ENCODE measurements at regions not wholly inside any gene's neighbourhood (a gene's known extent, or its start where the extent isn't known, plus 50 kb on each side); places are given as distances from the start of the nearest gene placed in this dataset.

DNA sequence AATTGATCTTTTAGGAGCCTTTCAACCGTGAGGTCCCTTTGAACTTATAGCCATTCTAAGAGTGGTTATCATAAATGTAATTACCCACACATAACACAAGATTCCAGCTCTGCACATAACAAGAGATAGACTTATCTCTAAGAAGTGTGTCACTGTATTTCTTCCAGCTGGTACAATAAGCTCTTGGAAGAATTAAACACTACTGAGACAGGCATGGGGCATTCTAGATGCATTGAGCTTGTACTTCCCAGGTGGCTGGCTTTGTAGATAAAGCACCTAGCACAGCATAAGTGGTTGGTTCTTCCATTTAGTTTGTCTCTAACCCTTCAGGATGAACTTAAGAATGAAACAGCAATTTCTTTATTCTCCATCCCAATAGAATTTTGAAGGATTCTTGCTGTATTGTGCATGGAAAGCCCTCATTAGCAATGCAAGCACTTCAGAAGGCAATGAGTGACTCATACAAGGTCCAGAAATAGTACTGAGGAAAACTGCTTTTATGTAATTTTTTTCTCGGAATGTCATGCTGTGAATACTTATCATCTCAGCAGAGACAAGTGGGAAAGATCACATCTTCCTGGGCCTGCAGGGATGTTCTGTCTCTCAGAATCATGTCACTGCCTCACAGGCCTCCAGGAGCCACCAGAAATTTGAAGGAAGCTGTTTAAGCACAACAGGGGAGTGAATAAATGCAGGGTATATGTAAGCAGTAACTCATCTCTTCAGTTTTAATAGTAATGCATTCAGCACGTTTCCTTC, 91.1 kb upstream of the CD180 start:
- FAIRE-seq (peak; percentile 58), DNase-seq (ENCODE audit: low read depth) (peak; percentile 88)
- no peaks in the 10 kb centered on the region for H3K36me3 Mint-ChIP-seq (ENCODE audit: low read depth, unreplicated experiment)
- H3K79me2 ChIP-seq (ENCODE audit: insufficient read depth, low read length), result no peaks in the 10 kb centered on the region
- peaks cover 10% of the 10 kb centered on the region for H3K4me1 ChIP-seq (ENCODE audit: insufficient read depth, low read length)
- no peak overlapping the region for H3K9ac ChIP-seq (ENCODE audit: low read length)
- no peaks in the 10 kb centered on the region for H4K20me1 ChIP-seq (ENCODE audit: insufficient read depth, low read length)
- H2AFZ ChIP-seq (ENCODE audit: low read depth, low read length), result no peak overlapping the region
- peaks cover 19% of the 10 kb centered on the region for H3K4me1 Mint-ChIP-seq (ENCODE audit: low read depth, unreplicated experiment)
- no peak overlapping the region for H3K27ac Mint-ChIP-seq (ENCODE audit: unreplicated experiment)
- H3K36me3 ChIP-seq (ENCODE audit: insufficient read depth, low read length), result no peaks in the 10 kb centered on the region
- H3K27ac ChIP-seq (ENCODE audit: low read depth, low read length), result no peak overlapping the region
- no peak overlapping the region for H3K4me3 Mint-ChIP-seq (ENCODE audit: unreplicated experiment)
- TF ChIP-seq, protein P1, sequence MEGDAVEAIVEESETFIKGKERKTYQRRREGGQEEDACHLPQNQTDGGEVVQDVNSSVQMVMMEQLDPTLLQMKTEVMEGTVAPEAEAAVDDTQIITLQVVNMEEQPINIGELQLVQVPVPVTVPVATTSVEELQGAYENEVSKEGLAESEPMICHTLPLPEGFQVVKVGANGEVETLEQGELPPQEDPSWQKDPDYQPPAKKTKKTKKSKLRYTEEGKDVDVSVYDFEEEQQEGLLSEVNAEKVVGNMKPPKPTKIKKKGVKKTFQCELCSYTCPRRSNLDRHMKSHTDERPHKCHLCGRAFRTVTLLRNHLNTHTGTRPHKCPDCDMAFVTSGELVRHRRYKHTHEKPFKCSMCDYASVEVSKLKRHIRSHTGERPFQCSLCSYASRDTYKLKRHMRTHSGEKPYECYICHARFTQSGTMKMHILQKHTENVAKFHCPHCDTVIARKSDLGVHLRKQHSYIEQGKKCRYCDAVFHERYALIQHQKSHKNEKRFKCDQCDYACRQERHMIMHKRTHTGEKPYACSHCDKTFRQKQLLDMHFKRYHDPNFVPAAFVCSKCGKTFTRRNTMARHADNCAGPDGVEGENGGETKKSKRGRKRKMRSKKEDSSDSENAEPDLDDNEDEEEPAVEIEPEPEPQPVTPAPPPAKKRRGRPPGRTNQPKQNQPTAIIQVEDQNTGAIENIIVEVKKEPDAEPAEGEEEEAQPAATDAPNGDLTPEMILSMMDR (IDR thresholded peaks at IDR 0.05; ENCODE audit: insufficient read depth, low read depth, low read length), result no peak
- no peak for TF ChIP-seq EZH2 (IDR thresholded peaks at IDR 0.05; ENCODE audit: insufficient read depth, low read length)
- peak overlapping the region; percentile 26 for H3K4me2 ChIP-seq (ENCODE audit: low read length)
- H3K9me3 ChIP-seq (ENCODE audit: insufficient read depth, low read depth, low read length), result no peaks in the 10 kb centered on the region
- H3K27me3 Mint-ChIP-seq (ENCODE audit: low read depth, unreplicated experiment), result no peaks in the 10 kb centered on the region
- no peak overlapping the region for H3K4me3 ChIP-seq (ENCODE audit: insufficient read depth, low read depth, low read length)
- no peaks in the 10 kb centered on the region for H3K27me3 ChIP-seq (ENCODE audit: insufficient read depth, low read length)
- peaks cover 2% of the 10 kb centered on the region for H3K9me3 Mint-ChIP-seq (ENCODE audit: unreplicated experiment)

DNA sequence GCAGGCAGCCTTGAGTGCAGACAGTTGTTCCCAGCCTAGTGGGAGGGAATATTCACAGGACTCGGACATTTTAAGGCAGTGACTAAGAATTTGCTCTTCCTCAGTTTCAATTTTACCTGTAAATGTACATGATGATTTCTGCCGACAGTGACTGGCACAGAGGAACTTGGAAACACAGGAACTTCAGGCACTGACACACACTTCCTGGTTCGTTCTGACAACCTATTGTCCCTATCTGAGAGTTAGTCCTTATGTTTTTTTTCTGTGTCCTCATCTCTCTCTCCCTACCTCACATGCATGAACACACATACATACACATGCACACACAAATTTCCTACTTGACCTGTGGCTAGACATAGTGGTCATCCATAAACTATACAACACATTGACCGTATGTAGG, 89.4 kb upstream of the CD180 start:
- Mint-ChIP-seq H3K27ac (ENCODE audit: unreplicated experiment) (no peak overlapping the region), H3K9me3 (ENCODE audit: unreplicated experiment) (peaks cover 2% of the 10 kb centered on the region), H3K4me3 (ENCODE audit: unreplicated experiment) (no peak overlapping the region), H3K27me3 (ENCODE audit: low read depth, unreplicated experiment) (no peaks in the 10 kb centered on the region), H3K36me3 (ENCODE audit: low read depth, unreplicated experiment) (no peaks in the 10 kb centered on the region), H3K4me1 (ENCODE audit: low read depth, unreplicated experiment) (peaks cover 19% of the 10 kb centered on the region)
- no peak overlapping the region for H2AFZ ChIP-seq (ENCODE audit: low read depth, low read length)
- H3K27me3 ChIP-seq (ENCODE audit: insufficient read depth, low read length), result no peaks in the 10 kb centered on the region
- H3K9ac ChIP-seq (ENCODE audit: low read length), result no peak overlapping the region
- no peaks in the 10 kb centered on the region for H3K36me3 ChIP-seq (ENCODE audit: insufficient read depth, low read length)
- no peaks in the 10 kb centered on the region for H3K79me2 ChIP-seq (ENCODE audit: insufficient read depth, low read length)
- DNase-seq (ENCODE audit: low read depth), result no peak
- no peak overlapping the region for H3K4me2 ChIP-seq (ENCODE audit: low read length)
- H4K20me1 ChIP-seq (ENCODE audit: insufficient read depth, low read length), result no peaks in the 10 kb centered on the region
- no peak overlapping the region for H3K27ac ChIP-seq (ENCODE audit: low read depth, low read length)
- no peak overlapping the region for H3K4me3 ChIP-seq (ENCODE audit: insufficient read depth, low read depth, low read length)
- no peak for TF ChIP-seq EZH2 (IDR thresholded peaks at IDR 0.05; ENCODE audit: insufficient read depth, low read length)
- TF ChIP-seq, protein P1 (IDR thresholded peaks at IDR 0.05; ENCODE audit: insufficient read depth, low read depth, low read length), result no peak
- no peaks in the 10 kb centered on the region for H3K9me3 ChIP-seq (ENCODE audit: insufficient read depth, low read depth, low read length)
- peaks cover 10% of the 10 kb centered on the region for H3K4me1 ChIP-seq (ENCODE audit: insufficient read depth, low read length)
- no peak for FAIRE-seq

DNA sequence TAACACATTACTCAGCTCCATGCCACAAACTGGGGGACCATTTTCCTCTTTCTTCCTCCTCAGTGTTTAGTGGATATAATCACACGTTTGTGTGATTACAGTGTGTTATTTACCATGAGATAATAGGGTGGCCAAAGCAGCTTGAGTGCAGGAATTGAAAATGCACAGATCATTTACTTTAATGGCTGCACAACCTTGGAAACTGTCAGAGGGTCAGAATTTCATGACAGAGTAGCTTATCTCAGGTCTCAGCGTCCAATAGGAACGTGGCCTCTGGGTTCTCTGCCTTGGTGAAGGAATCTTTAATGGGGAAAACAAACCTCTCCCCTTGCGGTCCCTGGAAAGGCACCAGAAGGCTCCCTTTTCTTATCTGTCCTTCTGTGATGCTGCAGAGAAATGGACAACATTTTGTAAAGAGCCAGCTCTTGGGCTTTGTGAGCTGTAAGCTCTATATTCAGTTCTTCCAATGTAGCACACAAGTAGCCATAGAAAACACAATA, 87.4 kb upstream of the CD180 start:
- Histone ChIP-seq H3K9ac (ENCODE audit: low read length) (no peak overlapping the region), H3K4me2 (ENCODE audit: low read length) (no peak overlapping the region), H4K20me1 (ENCODE audit: insufficient read depth, low read length) (no peaks in the 10 kb centered on the region), H3K4me1 (ENCODE audit: insufficient read depth, low read length) (peaks cover 10% of the 10 kb centered on the region), H3K79me2 (ENCODE audit: insufficient read depth, low read length) (no peaks in the 10 kb centered on the region), H3K4me3 (ENCODE audit: insufficient read depth, low read depth, low read length) (no peak overlapping the region), H3K9me3 (ENCODE audit: insufficient read depth, low read depth, low read length) (peaks cover 2% of the 10 kb centered on the region), H3K27ac (ENCODE audit: low read depth, low read length) (no peak overlapping the region), H3K27me3 (ENCODE audit: insufficient read depth, low read length) (no peaks in the 10 kb centered on the region), H3K36me3 (ENCODE audit: insufficient read depth, low read length) (no peaks in the 10 kb centered on the region), H2AFZ (ENCODE audit: low read depth, low read length) (peak overlapping the region; percentile 24)
- FAIRE-seq, result no peak
- H3K4me3 Mint-ChIP-seq (ENCODE audit: unreplicated experiment), result no peak overlapping the region
- H3K4me1 Mint-ChIP-seq (ENCODE audit: low read depth, unreplicated experiment), result peaks cover 19% of the 10 kb centered on the region
- peaks cover 11% of the 10 kb centered on the region for H3K9me3 Mint-ChIP-seq (ENCODE audit: unreplicated experiment)
- no peaks in the 10 kb centered on the region for H3K36me3 Mint-ChIP-seq (ENCODE audit: low read depth, unreplicated experiment)
- H3K27ac Mint-ChIP-seq (ENCODE audit: unreplicated experiment), result no peak overlapping the region
- no peaks in the 10 kb centered on the region for H3K27me3 Mint-ChIP-seq (ENCODE audit: low read depth, unreplicated experiment)
- TF ChIP-seq, protein P1 (IDR thresholded peaks at IDR 0.05; ENCODE audit: insufficient read depth, low read depth, low read length), result no peak
- TF ChIP-seq EZH2 (IDR thresholded peaks at IDR 0.05; ENCODE audit: insufficient read depth, low read length), result no peak
- DNase-seq (ENCODE audit: low read depth), result no peak

All from astrocyte (in vitro differentiated cells and primary cell).